ENCODE measurements at regions not wholly inside any gene's neighbourhood (a gene's known extent, or its start where the extent isn't known, plus 50 kb on each side); places are given as distances from the start of the nearest gene placed in this dataset.
"Not testable (repeated sequence)": the region's sequence is repeated elsewhere in the genome, so short reads cannot be mapped to it uniquely, and the experiment has no call there.

- peaks cover 11% of the 10 kb centered on the region; the same call in 1 of the 2 replicates for H3K4me1 ChIP-seq
- no peak for TF ChIP-seq Cebpa-rat (IDR thresholded peaks at IDR 0.05)
- no peak overlapping the region for H3K4me2 ChIP-seq
- no peaks in the 10 kb centered on the region for H3K27me3 ChIP-seq
- no peak overlapping the region for H3K9ac ChIP-seq
- no peak overlapping the region for H3K27ac ChIP-seq
- H3K36me3 ChIP-seq, result no peaks in the 10 kb centered on the region
- H3K9me3 ChIP-seq, result peaks cover 21% of the 10 kb centered on the region
- H4K20me1 ChIP-seq, result no peaks in the 10 kb centered on the region
- H3K4me3 ChIP-seq, result no peak overlapping the region
These were observed 92.9 kb upstream of the NEK6 start for GRCh38 chr9:124164811-124165210.

- no peak overlapping the region for H3K4me3 ChIP-seq
- H3K4me2 ChIP-seq, result peak overlapping the region; percentile 35
- H3K27ac ChIP-seq, result no peak overlapping the region
- no peaks in the 10 kb centered on the region for H3K27me3 ChIP-seq
- peaks cover 55% of the 10 kb centered on the region for H3K4me1 ChIP-seq
- no peak overlapping the region for H3K9ac ChIP-seq
- H3K36me3 ChIP-seq, result no peaks in the 10 kb centered on the region
- TF ChIP-seq Cebpa-rat (IDR thresholded peaks at IDR 0.05), result no peak
- H3K9me3 ChIP-seq, result peaks cover 62% of the 10 kb centered on the region
- no peaks in the 10 kb centered on the region for H4K20me1 ChIP-seq
These were observed 83.3 kb upstream of the NEK6 start for GRCh38 chr9:124174433-124174832.

GRCh38 chr9:124177522-124177921, 80.2 kb upstream of the NEK6 start:
- not testable (repeated sequence) for H3K27me3 ChIP-seq, H3K4me2 ChIP-seq, H4K20me1 ChIP-seq, H3K36me3 ChIP-seq, H3K27ac ChIP-seq, H3K9ac ChIP-seq, H3K4me3 ChIP-seq
- Histone ChIP-seq H3K4me1 (peaks cover 45% of the 10 kb centered on the region), H3K9me3 (peaks cover 45% of the 10 kb centered on the region)

- Histone ChIP-seq H3K27ac (no peak overlapping the region; the same call in 1 of the 2 replicates), H3K9me3 (peaks cover 26% of the 10 kb centered on the region), H3K4me1 (peaks cover 26% of the 10 kb centered on the region), H3K9ac (no peak overlapping the region), H4K20me1 (no peaks in the 10 kb centered on the region), H3K4me2 (peak overlapping the region; percentile 20), H3K36me3 (no peaks in the 10 kb centered on the region), H3K4me3 (no peak overlapping the region), H3K27me3 (no peaks in the 10 kb centered on the region)
- no peak for TF ChIP-seq Cebpa-rat (IDR thresholded peaks at IDR 0.05)
These were observed 78.3 kb upstream of the NEK6 start for GRCh38 chr9:124179196-124180071.

- TF ChIP-seq Cebpa-rat (IDR thresholded peaks at IDR 0.05), result no peak
- Histone ChIP-seq H4K20me1 (no peaks in the 10 kb centered on the region), H3K27ac (peak overlapping the region; percentile 32; the same call in 1 of the 2 replicates), H3K27me3 (no peaks in the 10 kb centered on the region), H3K4me1 (peaks cover 25% of the 10 kb centered on the region), H3K4me3 (no peak overlapping the region), H3K9me3 (peaks cover 16% of the 10 kb centered on the region), H3K4me2 (peak overlapping the region; percentile 26; the same call in 1 of the 2 replicates), H3K9ac (no peak overlapping the region), H3K36me3 (no peaks in the 10 kb centered on the region)
These were observed 77.2 kb upstream of the NEK6 start for GRCh38 chr9:124180557-124180956.

GRCh38 chr9:124182741-124183140, 75.0 kb upstream of the NEK6 start:
- H3K27me3 ChIP-seq, result no peaks in the 10 kb centered on the region
- H3K27ac ChIP-seq, result no peak overlapping the region
- TF ChIP-seq Cebpa-rat (IDR thresholded peaks at IDR 0.05), result no peak
- no peak overlapping the region for H3K9ac ChIP-seq
- no peak overlapping the region for H3K4me3 ChIP-seq
- H3K4me2 ChIP-seq, result no peak overlapping the region
- no peaks in the 10 kb centered on the region for H4K20me1 ChIP-seq
- peaks cover 25% of the 10 kb centered on the region for H3K4me1 ChIP-seq
- H3K36me3 ChIP-seq, result no peaks in the 10 kb centered on the region
- 0 out of 2 replicates have a peak, but pooled peaks cover 3% of the 10 kb centered on the region for H3K9me3 ChIP-seq

- Histone ChIP-seq H3K9ac (no peak overlapping the region), H3K27ac (no peak overlapping the region), H3K4me3 (no peak overlapping the region), H3K27me3 (no peaks in the 10 kb centered on the region), H4K20me1 (no peaks in the 10 kb centered on the region), H3K9me3 (no peaks in the 10 kb centered on the region), H3K36me3 (no peaks in the 10 kb centered on the region), H3K4me2 (no peak overlapping the region), H3K4me1 (peaks cover 18% of the 10 kb centered on the region)
- TF ChIP-seq Cebpa-rat (IDR thresholded peaks at IDR 0.05), result no peak
These were observed 74.0 kb upstream of the NEK6 start for GRCh38 chr9:124183772-124184171.

GRCh38 chr9:124185413-124185812, 72.3 kb upstream of the NEK6 start:
- H3K27ac ChIP-seq, result no peak overlapping the region
- H3K27me3 ChIP-seq, result no peaks in the 10 kb centered on the region
- H3K36me3 ChIP-seq, result no peaks in the 10 kb centered on the region
- no peak overlapping the region for H3K4me2 ChIP-seq
- TF ChIP-seq Cebpa-rat (IDR thresholded peaks at IDR 0.05), result 0 out of 2 replicates have a peak, but pooled peaks have one; percentile 18
- H3K9ac ChIP-seq, result no peak overlapping the region
- H3K4me1 ChIP-seq, result peaks cover 6% of the 10 kb centered on the region
- H3K4me3 ChIP-seq, result no peak overlapping the region
- no peaks in the 10 kb centered on the region for H4K20me1 ChIP-seq
- H3K9me3 ChIP-seq, result no peaks in the 10 kb centered on the region

- no peaks in the 10 kb centered on the region for H3K27me3 ChIP-seq
- no peaks in the 10 kb centered on the region for H4K20me1 ChIP-seq
- H3K36me3 ChIP-seq, result no peaks in the 10 kb centered on the region
- H3K27ac ChIP-seq, result no peak overlapping the region
- no peak for TF ChIP-seq Cebpa-rat (IDR thresholded peaks at IDR 0.05)
- H3K4me2 ChIP-seq, result no peak overlapping the region
- no peaks in the 10 kb centered on the region for H3K9me3 ChIP-seq
- no peak overlapping the region for H3K9ac ChIP-seq
- H3K4me1 ChIP-seq, result no peaks in the 10 kb centered on the region
- no peak overlapping the region for H3K4me3 ChIP-seq
These were observed 70.4 kb upstream of the NEK6 start for GRCh38 chr9:124187311-124187710.

- no peaks in the 10 kb centered on the region for H4K20me1 ChIP-seq
- no peaks in the 10 kb centered on the region for H3K9me3 ChIP-seq
- no peak for TF ChIP-seq Cebpa-rat (IDR thresholded peaks at IDR 0.05)
- no peak overlapping the region for H3K4me3 ChIP-seq
- no peak overlapping the region for H3K9ac ChIP-seq
- no peaks in the 10 kb centered on the region for H3K4me1 ChIP-seq
- H3K36me3 ChIP-seq, result no peaks in the 10 kb centered on the region
- H3K4me2 ChIP-seq, result no peak overlapping the region
- no peak overlapping the region for H3K27ac ChIP-seq
- H3K27me3 ChIP-seq, result no peaks in the 10 kb centered on the region
These were observed 69.2 kb upstream of the NEK6 start for GRCh38 chr9:124188331-124189110.

Measured in BLaER1 (cell line).